ENCODE measurements at regions not wholly inside any gene's neighbourhood (a gene's known extent, or its start where the extent isn't known, plus 50 kb on each side); places are given as distances from the start of the nearest gene placed in this dataset.

- no peak for DNase-seq
- H3K27me3 ChIP-seq (ENCODE audit: insufficient read depth, low read length, poor library complexity) = no peaks in the 10 kb centered on the region
- peak overlapping the region; percentile 61 for H3K18ac ChIP-seq (ENCODE audit: low read length)
- H3K4me3 ChIP-seq (ENCODE audit: low read length) = no peak overlapping the region
- H4K8ac ChIP-seq (ENCODE audit: low read depth, low read length) = no peak overlapping the region
- no peak overlapping the region for H4K5ac ChIP-seq (ENCODE audit: low read length)
- WGBS (ENCODE audit: extremely low coverage, insufficient coverage, low lambda C conversion rate) = no CpG with 5 or more reads among the region's 5 CpGs
- H3K4ac ChIP-seq (ENCODE audit: low read depth, low read length) = no peak overlapping the region
- H3K4me2 ChIP-seq (ENCODE audit: low read length) = no peak overlapping the region
- H3K56ac ChIP-seq (ENCODE audit: low read length) = peak overlapping the region; percentile 36
- no peaks in the 10 kb centered on the region for H3K36me3 ChIP-seq (ENCODE audit: control insufficient read depth, insufficient read depth, low read length)
- H3K79me1 ChIP-seq (ENCODE audit: low read length) = no peaks in the 10 kb centered on the region
- peaks cover 3% of the 10 kb centered on the region for H3K4me1 ChIP-seq (ENCODE audit: control insufficient read depth, low read depth, low read length)
- H2BK120ac ChIP-seq (ENCODE audit: low read depth, low read length) = peak overlapping the region; percentile 4
- peak overlapping the region; percentile 45 for H2BK5ac ChIP-seq (ENCODE audit: low read length)
- no peak overlapping the region for H2BK15ac ChIP-seq (replicated peaks; ENCODE audit: low read depth)
- H3K79me2 ChIP-seq (ENCODE audit: control insufficient read depth, insufficient read depth, low read length) = no peaks in the 10 kb centered on the region
- no peak overlapping the region for H3K9ac ChIP-seq (ENCODE audit: low read length)
- H3K27ac ChIP-seq (ENCODE audit: low read depth, low read length) = no peak overlapping the region
- no peak overlapping the region for H2AK5ac ChIP-seq (ENCODE audit: low read length)
- no peak overlapping the region for H3K23ac ChIP-seq (ENCODE audit: low read length)
Measured at GRCh38 chr19:28417361-28417760, 795.6 kb downstream of the UQCRFS1 start.

- peaks cover 3% of the 10 kb centered on the region for H3K4me1 ChIP-seq (ENCODE audit: control insufficient read depth, low read depth, low read length)
- H3K9ac ChIP-seq (ENCODE audit: low read length) = no peak overlapping the region
- H2BK120ac ChIP-seq (ENCODE audit: low read depth, low read length) = no peak overlapping the region
- H3K4me3 ChIP-seq (ENCODE audit: low read length) = no peak overlapping the region
- H3K36me3 ChIP-seq (ENCODE audit: control insufficient read depth, insufficient read depth, low read length) = no peaks in the 10 kb centered on the region
- H3K4me2 ChIP-seq (ENCODE audit: low read length) = no peak overlapping the region
- H2AK5ac ChIP-seq (ENCODE audit: low read length) = no peak overlapping the region
- no peak overlapping the region for H3K18ac ChIP-seq (ENCODE audit: low read length)
- no peak for DNase-seq
- no peak overlapping the region for H4K8ac ChIP-seq (ENCODE audit: low read depth, low read length)
- H3K4ac ChIP-seq (ENCODE audit: low read depth, low read length) = no peak overlapping the region
- no peaks in the 10 kb centered on the region for H3K27me3 ChIP-seq (ENCODE audit: insufficient read depth, low read length, poor library complexity)
- no peak overlapping the region for H3K56ac ChIP-seq (ENCODE audit: low read length)
- H2BK15ac ChIP-seq (replicated peaks; ENCODE audit: low read depth) = no peak overlapping the region
- H2BK5ac ChIP-seq (ENCODE audit: low read length) = no peak overlapping the region
- H3K27ac ChIP-seq (ENCODE audit: low read depth, low read length) = no peak overlapping the region
- H3K79me2 ChIP-seq (ENCODE audit: control insufficient read depth, insufficient read depth, low read length) = no peaks in the 10 kb centered on the region
- H3K23ac ChIP-seq (ENCODE audit: low read length) = no peak overlapping the region
- no CpG with 5 or more reads among the region's 1 CpG for WGBS (ENCODE audit: extremely low coverage, insufficient coverage, low lambda C conversion rate)
- H3K79me1 ChIP-seq (ENCODE audit: low read length) = no peaks in the 10 kb centered on the region
- H4K5ac ChIP-seq (ENCODE audit: low read length) = no peak overlapping the region
Measured at GRCh38 chr19:28416245-28416644, 796.7 kb downstream of the UQCRFS1 start.

- Histone ChIP-seq H3K27me3 (ENCODE audit: insufficient read depth, low read length, poor library complexity) (no peaks in the 10 kb centered on the region), H2BK5ac (ENCODE audit: low read length) (no peak overlapping the region), H3K4me1 (ENCODE audit: control insufficient read depth, low read depth, low read length) (peaks cover 3% of the 10 kb centered on the region), H3K79me1 (ENCODE audit: low read length) (no peaks in the 10 kb centered on the region), H2AK5ac (ENCODE audit: low read length) (no peak overlapping the region), H3K18ac (ENCODE audit: low read length) (no peak overlapping the region), H3K4me2 (ENCODE audit: low read length) (no peak overlapping the region), H2BK15ac (replicated peaks; ENCODE audit: low read depth) (no peak overlapping the region), H3K79me2 (ENCODE audit: control insufficient read depth, insufficient read depth, low read length) (no peaks in the 10 kb centered on the region), H3K56ac (ENCODE audit: low read length) (no peak overlapping the region), H2BK120ac (ENCODE audit: low read depth, low read length) (no peak overlapping the region), H3K4ac (ENCODE audit: low read depth, low read length) (no peak overlapping the region), H3K23ac (ENCODE audit: low read length) (no peak overlapping the region), H3K9ac (ENCODE audit: low read length) (no peak overlapping the region), H4K5ac (ENCODE audit: low read length) (no peak overlapping the region), H4K8ac (ENCODE audit: low read depth, low read length) (no peak overlapping the region), H3K4me3 (ENCODE audit: low read length) (no peak overlapping the region), H3K27ac (ENCODE audit: low read depth, low read length) (no peak overlapping the region), H3K36me3 (ENCODE audit: control insufficient read depth, insufficient read depth, low read length) (no peaks in the 10 kb centered on the region)
- no peak for DNase-seq
- no CpG with 5 or more reads among the region's 3 CpGs for WGBS (ENCODE audit: extremely low coverage, insufficient coverage, low lambda C conversion rate)
Measured at GRCh38 chr19:28414748-28415147, 798.2 kb downstream of the UQCRFS1 start.

GRCh38 chr19:28409859-28410258, 803.1 kb downstream of the UQCRFS1 start:
- no CpG with 5 or more reads among the region's 5 CpGs for WGBS (ENCODE audit: extremely low coverage, insufficient coverage, low lambda C conversion rate)
- DNase-seq = no peak
- no peaks in the 10 kb centered on the region for H3K79me1 ChIP-seq (ENCODE audit: low read length)

GRCh38 chr19:28406966-28407365, 806.0 kb downstream of the UQCRFS1 start:
- Histone ChIP-seq H3K27me3 (ENCODE audit: insufficient read depth, low read length, poor library complexity) (no peaks in the 10 kb centered on the region), H4K8ac (ENCODE audit: low read depth, low read length) (no peak overlapping the region), H3K4me3 (ENCODE audit: low read length) (no peak overlapping the region), H3K23ac (ENCODE audit: low read length) (no peak overlapping the region), H3K79me1 (ENCODE audit: low read length) (no peaks in the 10 kb centered on the region), H3K18ac (ENCODE audit: low read length) (no peak overlapping the region), H2BK15ac (replicated peaks; ENCODE audit: low read depth) (no peak overlapping the region), H3K56ac (ENCODE audit: low read length) (no peak overlapping the region), H2BK120ac (ENCODE audit: low read depth, low read length) (no peak overlapping the region), H3K4ac (ENCODE audit: low read depth, low read length) (no peak overlapping the region), H3K27ac (ENCODE audit: low read depth, low read length) (no peak overlapping the region), H3K36me3 (ENCODE audit: control insufficient read depth, insufficient read depth, low read length) (no peaks in the 10 kb centered on the region), H2BK5ac (ENCODE audit: low read length) (no peak overlapping the region), H3K4me1 (ENCODE audit: control insufficient read depth, low read depth, low read length) (peaks cover 2% of the 10 kb centered on the region), H3K9ac (ENCODE audit: low read length) (no peak overlapping the region), H3K79me2 (ENCODE audit: control insufficient read depth, insufficient read depth, low read length) (no peaks in the 10 kb centered on the region), H3K4me2 (ENCODE audit: low read length) (no peak overlapping the region), H2AK5ac (ENCODE audit: low read length) (no peak overlapping the region), H4K5ac (ENCODE audit: low read length) (no peak overlapping the region)
- no peak for DNase-seq
- no CpG with 5 or more reads among the region's 2 CpGs for WGBS (ENCODE audit: extremely low coverage, insufficient coverage, low lambda C conversion rate)

More at GRCh38 chr19:28409859-28410258, 803.1 kb downstream of the UQCRFS1 start:
- no peak overlapping the region for H4K5ac ChIP-seq (ENCODE audit: low read length)
- H3K23ac ChIP-seq (ENCODE audit: low read length) = peak overlapping the region; percentile 24
- no peak overlapping the region for H3K4ac ChIP-seq (ENCODE audit: low read depth, low read length)
- H3K4me1 ChIP-seq (ENCODE audit: control insufficient read depth, low read depth, low read length) = peaks cover 2% of the 10 kb centered on the region
- H3K27ac ChIP-seq (ENCODE audit: low read depth, low read length) = no peak overlapping the region
- no peak overlapping the region for H3K4me2 ChIP-seq (ENCODE audit: low read length)
- no peak overlapping the region for H3K18ac ChIP-seq (ENCODE audit: low read length)
- H2AK5ac ChIP-seq (ENCODE audit: low read length) = no peak overlapping the region
- no peak overlapping the region for H2BK15ac ChIP-seq (replicated peaks; ENCODE audit: low read depth)
- no peak overlapping the region for H3K4me3 ChIP-seq (ENCODE audit: low read length)
- no peak overlapping the region for H2BK5ac ChIP-seq (ENCODE audit: low read length)
- H3K56ac ChIP-seq (ENCODE audit: low read length) = no peak overlapping the region
- no peak overlapping the region for H4K8ac ChIP-seq (ENCODE audit: low read depth, low read length)
- no peak overlapping the region for H2BK120ac ChIP-seq (ENCODE audit: low read depth, low read length)
- H3K9ac ChIP-seq (ENCODE audit: low read length) = no peak overlapping the region
- no peaks in the 10 kb centered on the region for H3K27me3 ChIP-seq (ENCODE audit: insufficient read depth, low read length, poor library complexity)
- no peaks in the 10 kb centered on the region for H3K79me2 ChIP-seq (ENCODE audit: control insufficient read depth, insufficient read depth, low read length)
- H3K36me3 ChIP-seq (ENCODE audit: control insufficient read depth, insufficient read depth, low read length) = no peaks in the 10 kb centered on the region

GRCh38 chr19:28405346-28405742, 807.6 kb downstream of the UQCRFS1 start:
- Histone ChIP-seq H2AK5ac (ENCODE audit: low read length) (no peak overlapping the region), H3K79me1 (ENCODE audit: low read length) (no peaks in the 10 kb centered on the region), H4K8ac (ENCODE audit: low read depth, low read length) (no peak overlapping the region), H4K5ac (ENCODE audit: low read length) (no peak overlapping the region), H3K9ac (ENCODE audit: low read length) (no peak overlapping the region), H2BK5ac (ENCODE audit: low read length) (no peak overlapping the region), H3K4me2 (ENCODE audit: low read length) (no peak overlapping the region), H3K27me3 (ENCODE audit: insufficient read depth, low read length, poor library complexity) (no peaks in the 10 kb centered on the region), H3K23ac (ENCODE audit: low read length) (no peak overlapping the region), H3K36me3 (ENCODE audit: control insufficient read depth, insufficient read depth, low read length) (no peaks in the 10 kb centered on the region), H3K27ac (ENCODE audit: low read depth, low read length) (no peak overlapping the region), H3K56ac (ENCODE audit: low read length) (no peak overlapping the region), H2BK120ac (ENCODE audit: low read depth, low read length) (no peak overlapping the region), H2BK15ac (replicated peaks; ENCODE audit: low read depth) (no peak overlapping the region), H3K4ac (ENCODE audit: low read depth, low read length) (no peak overlapping the region), H3K4me3 (ENCODE audit: low read length) (no peak overlapping the region), H3K4me1 (ENCODE audit: control insufficient read depth, low read depth, low read length) (peaks cover 9% of the 10 kb centered on the region), H3K79me2 (ENCODE audit: control insufficient read depth, insufficient read depth, low read length) (no peaks in the 10 kb centered on the region), H3K18ac (ENCODE audit: low read length) (no peak overlapping the region)
- DNase-seq = no peak
- WGBS (ENCODE audit: extremely low coverage, insufficient coverage, low lambda C conversion rate) = no CpG with 5 or more reads among the region's 13 CpGs

Measured in mesendoderm (in vitro differentiated cells).